ENCODE measurements at regions not wholly inside any gene's neighbourhood (a gene's known extent, or its start where the extent isn't known, plus 50 kb on each side); places are given as distances from the start of the nearest gene placed in this dataset.

GRCh38 chr7:69199041-69199440 is 399.2 kb upstream of the AUTS2 start:
- TF ChIP-seq EP300 (IDR thresholded peaks at IDR 0.05): no peak
- TF ChIP-seq CTCF (IDR thresholded peaks at IDR 0.05): no peak
